Lower leg skin (tissue), 4 donors: ENCODE measurements at regions not wholly inside any gene's neighbourhood (a gene's known extent, or its start where the extent isn't known, plus 50 kb on each side); places are given as distances from the start of the nearest gene placed in this dataset.

ENCODE experiments used
- DNase-seq, 2 donors: peaks; one replicate each; pipeline ENCODE4 v3.0.0-alpha.2; 2019; ENCODE audit warnings: low spot score in 2 of 2
- H3K4me3 ChIP-seq: fragments of 200-600 bp; sonication (generic); 2 replicates; pipeline ENCODE4 v1.5.1; 2017; ENCODE audit warnings: mild to moderate bottlenecking, low read depth; ENCODE audit not compliant: poor library complexity, severe bottlenecking
- POLR2A ChIP-seq, 2 donors: fragments of 450-650 bp; IDR thresholded peaks; one replicate each; pipeline ENCODE4 v1.6.1; 2016 to 2017; ENCODE audit warnings: antibody characterized with exemption in 2 of 2, mild to moderate bottlenecking in 1 of 2, moderate library complexity in 1 of 2
- WGBS, 2 donors: methylation state at CpG; one replicate each; pipeline ENCODE4 v1.1.5; 2018; 5-methylcytosine and 5-hydroxymethylcytosine counted together
- intact Hi-C: fragments of 100-400 bp; cut with DNase I; formaldehyde crosslinking; loops from one replicate; pipeline ENCODE4 v1.15.0; 2023; ENCODE audit warnings: low total_unique reads
- TF ChIP-seq, protein P1 (sequence below), 3 donors: fragments of 450-650 bp; IDR thresholded peaks; one replicate each; pipeline ENCODE4 v1.5.1; 2016; ENCODE audit warnings: antibody characterized with exemption in 3 of 3, mild to moderate bottlenecking in 3 of 3, moderate library complexity in 2 of 3

DNA sequence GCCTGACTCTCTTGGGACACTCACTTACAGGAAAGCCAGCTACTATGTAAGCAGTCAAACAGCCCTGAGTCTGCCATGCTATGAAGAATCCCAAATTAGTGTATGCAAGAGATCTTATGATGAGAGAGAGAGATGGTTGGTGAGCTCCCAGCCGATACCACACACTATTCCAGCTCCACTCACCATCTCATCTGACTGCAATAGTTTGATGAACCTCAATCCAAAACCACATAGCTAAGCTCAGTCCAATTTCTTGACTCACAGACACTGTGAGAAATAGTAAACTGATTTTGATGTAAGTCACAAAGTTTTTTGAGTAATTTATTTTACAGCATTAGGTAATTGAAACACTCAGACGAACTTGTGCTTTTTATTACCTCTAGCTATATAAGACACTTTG, 441.4 kb downstream of the COL12A1 start:
- intact Hi-C loops = no loop called here
- no peak overlapping the region for H3K4me3 ChIP-seq
- WGBS, 2 donors = 65 to 71% methylated on average over 2 of the region's 2 CpGs
- no peak for TF ChIP-seq POLR2A (IDR thresholded peaks at IDR 0.05)
- TF ChIP-seq, protein P1, sequence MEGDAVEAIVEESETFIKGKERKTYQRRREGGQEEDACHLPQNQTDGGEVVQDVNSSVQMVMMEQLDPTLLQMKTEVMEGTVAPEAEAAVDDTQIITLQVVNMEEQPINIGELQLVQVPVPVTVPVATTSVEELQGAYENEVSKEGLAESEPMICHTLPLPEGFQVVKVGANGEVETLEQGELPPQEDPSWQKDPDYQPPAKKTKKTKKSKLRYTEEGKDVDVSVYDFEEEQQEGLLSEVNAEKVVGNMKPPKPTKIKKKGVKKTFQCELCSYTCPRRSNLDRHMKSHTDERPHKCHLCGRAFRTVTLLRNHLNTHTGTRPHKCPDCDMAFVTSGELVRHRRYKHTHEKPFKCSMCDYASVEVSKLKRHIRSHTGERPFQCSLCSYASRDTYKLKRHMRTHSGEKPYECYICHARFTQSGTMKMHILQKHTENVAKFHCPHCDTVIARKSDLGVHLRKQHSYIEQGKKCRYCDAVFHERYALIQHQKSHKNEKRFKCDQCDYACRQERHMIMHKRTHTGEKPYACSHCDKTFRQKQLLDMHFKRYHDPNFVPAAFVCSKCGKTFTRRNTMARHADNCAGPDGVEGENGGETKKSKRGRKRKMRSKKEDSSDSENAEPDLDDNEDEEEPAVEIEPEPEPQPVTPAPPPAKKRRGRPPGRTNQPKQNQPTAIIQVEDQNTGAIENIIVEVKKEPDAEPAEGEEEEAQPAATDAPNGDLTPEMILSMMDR (IDR thresholded peaks at IDR 0.05) = no peak
- no peak for DNase-seq

DNA sequence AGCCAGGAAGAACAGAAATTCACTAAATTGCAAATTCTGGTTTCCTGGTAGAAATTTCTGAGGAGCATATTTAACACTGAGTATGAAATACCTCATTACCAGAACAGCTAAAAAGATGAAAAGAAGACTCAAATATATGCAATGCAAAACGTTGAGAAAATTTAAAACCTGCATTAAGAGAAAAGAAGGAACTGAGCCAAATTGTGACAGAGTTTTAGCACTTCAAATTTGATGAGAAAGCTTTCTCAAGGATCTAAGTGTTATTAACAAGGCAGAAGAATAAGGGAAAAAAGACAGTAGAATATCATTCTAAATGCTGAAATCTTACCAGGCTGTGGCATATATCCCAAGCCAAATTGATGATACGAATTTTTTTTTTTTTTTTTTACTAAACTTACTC, 443.0 kb downstream of the COL12A1 start:
- WGBS, 2 donors = 41 to 49% methylated on average over 2 of the region's 2 CpGs
- intact Hi-C loops = no loop called here
- DNase-seq = no peak
- H3K4me3 ChIP-seq = no peak overlapping the region
- TF ChIP-seq POLR2A (IDR thresholded peaks at IDR 0.05) = no peak
- TF ChIP-seq, protein P1 (IDR thresholded peaks at IDR 0.05) = no peak

DNA sequence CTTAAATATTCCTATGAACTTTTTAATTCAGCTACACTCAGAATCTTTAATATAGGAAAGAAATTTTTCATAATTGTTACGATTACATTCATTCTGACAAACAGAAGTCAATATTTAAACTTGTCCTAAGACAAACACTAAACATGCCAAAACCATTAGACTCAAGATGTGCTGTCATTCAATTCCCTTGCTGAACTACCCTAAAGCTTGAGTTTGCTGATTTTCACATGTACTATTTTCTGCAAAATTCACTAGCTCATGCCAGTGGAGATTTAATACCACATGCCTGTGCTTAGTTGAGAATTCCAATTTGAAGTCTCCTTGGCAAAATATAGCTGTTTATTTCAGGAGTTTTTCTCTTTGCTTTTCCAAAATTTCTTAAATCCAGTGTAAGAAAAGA, 448.0 kb downstream of the COL12A1 start:
- intact Hi-C loops = no loop called here
- TF ChIP-seq, protein P1 (IDR thresholded peaks at IDR 0.05) = no peak
- no peak for TF ChIP-seq POLR2A (IDR thresholded peaks at IDR 0.05)
- 58 to 64% methylated on average over 1 of the region's 1 CpG for WGBS, 2 donors
- no peak for DNase-seq
- H3K4me3 ChIP-seq = no peak overlapping the region

DNA sequence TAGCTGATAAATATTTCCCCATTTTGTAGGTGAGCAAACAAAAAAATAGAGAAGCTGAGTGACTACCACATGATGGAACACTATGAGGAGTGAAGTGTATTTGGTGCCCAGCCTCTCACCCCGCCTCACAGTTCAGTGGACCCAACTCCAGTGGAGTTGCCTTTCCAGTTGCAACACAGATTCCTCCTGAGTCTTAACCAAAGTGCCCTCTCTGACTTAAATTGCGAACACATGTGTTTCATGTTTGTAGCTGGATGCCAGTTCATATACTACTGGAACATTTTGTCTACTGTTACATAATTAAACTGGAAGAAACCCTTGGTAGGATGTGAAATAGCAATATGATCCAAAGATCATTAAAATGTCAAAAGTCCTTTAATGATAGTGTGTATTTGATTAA, 448.9 kb downstream of the COL12A1 start:
- TF ChIP-seq, protein P1 (IDR thresholded peaks at IDR 0.05) = no peak
- no peak for TF ChIP-seq POLR2A (IDR thresholded peaks at IDR 0.05)
- whole genome bisulfite sequencing, 2 donors = 64 to 77% methylated on average over 2 of the region's 2 CpGs

DNA sequence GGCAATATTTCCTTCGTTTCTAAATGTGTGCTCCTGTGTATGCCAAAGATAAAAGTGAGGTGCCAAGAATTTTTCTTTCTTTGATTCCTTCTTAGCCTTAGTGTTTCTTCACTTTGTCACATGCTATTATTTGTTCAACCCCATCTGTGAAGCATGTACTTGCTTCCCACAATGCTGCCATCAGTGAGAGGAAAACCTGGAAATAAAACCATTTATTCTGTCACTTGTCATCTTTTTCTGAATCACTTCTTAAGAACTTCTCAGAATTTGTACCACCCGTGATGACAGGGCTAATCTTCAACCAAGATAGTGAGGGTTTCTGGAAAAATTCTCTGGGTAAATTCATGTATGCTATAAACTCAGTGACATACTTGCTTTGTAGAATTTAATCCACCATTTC, 450.1 kb downstream of the COL12A1 start:
- H3K4me3 ChIP-seq = no peak overlapping the region
- DNase-seq = no peak
- 51 to 64% methylated on average over 2 of the region's 2 CpGs for WGBS, 2 donors
- intact Hi-C loops = no loop called here
- TF ChIP-seq, protein P1 (IDR thresholded peaks at IDR 0.05) = no peak
- TF ChIP-seq POLR2A (IDR thresholded peaks at IDR 0.05) = no peak

More for the DNA sequence above, 448.9 kb downstream of the COL12A1 start:
- H3K4me3 ChIP-seq = no peak overlapping the region
- no peak for DNase-seq
- intact Hi-C loops = no loop called here

- intact Hi-C loops = no loop called here
- no peak for DNase-seq
- no peak overlapping the region for H3K4me3 ChIP-seq
- TF ChIP-seq POLR2A (IDR thresholded peaks at IDR 0.05) = no peak
- TF ChIP-seq, protein P1 (IDR thresholded peaks at IDR 0.05) = no peak
- 85% methylated on average over 9 to 10 of the region's 10 CpGs for WGBS, 2 donors
Observed at GRCh38 chr6:74755196-74755595, 450.7 kb downstream of the COL12A1 start.
